Parathyroid adenoma (tissue), 2 donors: ENCODE measurements at regions not wholly inside any gene's neighbourhood (a gene's known extent, or its start where the extent isn't known, plus 50 kb on each side); places are given as distances from the start of the nearest gene placed in this dataset.
"Not testable (repeated sequence)": the region's sequence is repeated elsewhere in the genome, so short reads cannot be mapped to it uniquely, and the experiment has no call there.

Source experiments
- H2AFZ ChIP-seq: fragments of 300-600 bp; sonication (generic); one replicate; pipeline ENCODE4 v1.7.0; 2017; ENCODE audit warnings: antibody characterized with exemption, mild to moderate bottlenecking
- H3K27ac ChIP-seq: fragments of 300-600 bp; sonication (generic); one replicate; pipeline ENCODE4 v1.7.0; 2017
- H3K27me3 ChIP-seq: fragments of 300-600 bp; sonication (generic); one replicate; pipeline ENCODE4 v1.7.0; 2017; ENCODE audit warnings: low read length; ENCODE audit not compliant: control insufficient read depth, insufficient read depth
- H3K36me3 ChIP-seq: fragments of 300-600 bp; sonication (generic); one replicate; pipeline ENCODE4 v1.7.0; 2017; ENCODE audit warnings: low read length; ENCODE audit not compliant: control insufficient read depth, insufficient read depth
- H3K4me1 ChIP-seq: fragments of 300-600 bp; sonication (generic); one replicate; pipeline ENCODE4 v1.7.0; 2017; ENCODE audit warnings: control low read depth
- H3K4me2 ChIP-seq: fragments of 300-600 bp; sonication (generic); one replicate; pipeline ENCODE4 v1.7.0; 2017; ENCODE audit warnings: low read length
- H3K4me3 ChIP-seq: fragments of 300-600 bp; sonication (generic); one replicate; pipeline ENCODE4 v1.7.0; 2017; ENCODE audit warnings: low read depth, low read length
- H3K79me2 ChIP-seq: fragments of 300-600 bp; sonication (generic); one replicate; pipeline ENCODE4 v1.7.0; 2017; ENCODE audit warnings: control low read depth
- H3K9ac ChIP-seq: fragments of 300-600 bp; sonication (generic); one replicate; pipeline ENCODE4 v1.7.0; 2017; ENCODE audit warnings: mild to moderate bottlenecking
- H3K9me3 ChIP-seq: fragments of 300-600 bp; sonication (generic); one replicate; pipeline ENCODE4 v1.7.0; 2017; ENCODE audit warnings: low read length; ENCODE audit not compliant: control insufficient read depth
- TF ChIP-seq, protein P1 (sequence below): fragments of 300-600 bp; sonication (generic); IDR thresholded peaks from one replicate; pipeline ENCODE4 v1.7.0; 2017; ENCODE audit warnings: antibody characterized with exemption, mild to moderate bottlenecking
- donor health status: primary hyperparathyroidism.

DNA sequence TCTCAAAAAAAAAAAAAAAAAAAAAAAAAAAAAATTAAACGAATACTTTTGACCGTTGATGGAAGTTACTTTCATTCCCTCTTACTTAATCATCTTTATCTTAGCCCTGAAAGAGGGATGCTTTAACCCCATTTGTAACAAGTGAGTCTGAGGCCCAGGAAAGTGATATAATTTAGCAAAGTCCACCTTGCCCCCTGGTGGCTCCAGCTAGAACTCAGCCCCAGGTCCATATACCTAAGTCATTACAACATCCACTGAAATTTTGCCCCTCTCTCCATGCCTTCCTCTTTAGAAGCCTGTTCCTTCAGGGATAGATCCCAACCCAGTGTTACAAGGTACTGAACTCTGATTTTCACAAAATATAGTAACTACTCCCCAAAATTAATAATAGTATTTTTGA, 116.3 kb upstream of the KRTAP5-11 start:
- not testable (repeated sequence) for H3K4me3 ChIP-seq, H3K27me3 ChIP-seq, H3K9me3 ChIP-seq, H3K9ac ChIP-seq, H2AFZ ChIP-seq, H3K27ac ChIP-seq, H3K36me3 ChIP-seq, H3K4me1 ChIP-seq, H3K4me2 ChIP-seq, H3K79me2 ChIP-seq
- TF ChIP-seq, protein P1, sequence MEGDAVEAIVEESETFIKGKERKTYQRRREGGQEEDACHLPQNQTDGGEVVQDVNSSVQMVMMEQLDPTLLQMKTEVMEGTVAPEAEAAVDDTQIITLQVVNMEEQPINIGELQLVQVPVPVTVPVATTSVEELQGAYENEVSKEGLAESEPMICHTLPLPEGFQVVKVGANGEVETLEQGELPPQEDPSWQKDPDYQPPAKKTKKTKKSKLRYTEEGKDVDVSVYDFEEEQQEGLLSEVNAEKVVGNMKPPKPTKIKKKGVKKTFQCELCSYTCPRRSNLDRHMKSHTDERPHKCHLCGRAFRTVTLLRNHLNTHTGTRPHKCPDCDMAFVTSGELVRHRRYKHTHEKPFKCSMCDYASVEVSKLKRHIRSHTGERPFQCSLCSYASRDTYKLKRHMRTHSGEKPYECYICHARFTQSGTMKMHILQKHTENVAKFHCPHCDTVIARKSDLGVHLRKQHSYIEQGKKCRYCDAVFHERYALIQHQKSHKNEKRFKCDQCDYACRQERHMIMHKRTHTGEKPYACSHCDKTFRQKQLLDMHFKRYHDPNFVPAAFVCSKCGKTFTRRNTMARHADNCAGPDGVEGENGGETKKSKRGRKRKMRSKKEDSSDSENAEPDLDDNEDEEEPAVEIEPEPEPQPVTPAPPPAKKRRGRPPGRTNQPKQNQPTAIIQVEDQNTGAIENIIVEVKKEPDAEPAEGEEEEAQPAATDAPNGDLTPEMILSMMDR, result peak; percentile 16

DNA sequence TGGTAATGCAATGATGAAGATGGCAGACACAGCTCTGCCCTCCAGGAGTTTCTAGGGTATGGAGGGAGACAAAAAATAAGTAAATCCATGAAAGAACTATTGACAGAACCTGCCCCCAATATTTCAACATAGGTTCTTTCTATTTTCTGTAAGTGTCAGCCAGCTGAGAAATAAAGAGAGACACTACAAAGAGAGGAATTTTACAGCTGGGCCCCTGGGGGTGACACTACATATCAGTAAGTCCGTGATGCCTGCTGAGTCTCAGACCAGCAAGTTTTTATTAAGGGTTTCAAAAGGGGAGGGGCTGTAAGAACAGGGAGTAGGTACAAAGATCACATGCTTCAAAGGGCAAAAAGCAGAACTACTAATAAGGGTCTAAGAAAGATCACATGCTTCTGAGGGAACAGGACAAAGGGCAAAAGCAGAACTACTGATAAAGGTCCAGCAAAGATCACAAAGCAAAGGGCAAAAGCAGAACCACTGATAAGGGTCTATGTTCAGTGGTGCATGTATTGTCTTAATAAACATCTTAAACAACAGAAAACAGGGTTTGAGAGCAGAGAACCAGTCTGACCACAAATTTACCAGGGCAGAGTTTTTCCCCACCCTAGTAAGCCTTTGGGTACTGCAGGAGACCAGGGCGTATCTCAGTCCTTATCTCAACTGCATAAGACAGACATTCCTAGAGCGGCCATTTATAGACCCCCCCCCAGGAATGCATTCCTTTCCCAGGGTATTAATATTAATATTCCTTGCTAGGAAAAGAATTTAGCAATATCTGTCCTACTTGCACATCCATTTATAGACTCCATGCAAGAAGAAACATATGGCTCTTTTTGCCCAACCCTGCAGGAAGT, 119.0 kb upstream of the KRTAP5-11 start:
- H3K4me2 ChIP-seq, H3K79me2 ChIP-seq, H3K27me3 ChIP-seq, H3K9ac ChIP-seq, H3K36me3 ChIP-seq, H3K9me3 ChIP-seq, H2AFZ ChIP-seq, H3K4me1 ChIP-seq, H3K4me3 ChIP-seq, H3K27ac ChIP-seq: not testable (repeated sequence)

DNA sequence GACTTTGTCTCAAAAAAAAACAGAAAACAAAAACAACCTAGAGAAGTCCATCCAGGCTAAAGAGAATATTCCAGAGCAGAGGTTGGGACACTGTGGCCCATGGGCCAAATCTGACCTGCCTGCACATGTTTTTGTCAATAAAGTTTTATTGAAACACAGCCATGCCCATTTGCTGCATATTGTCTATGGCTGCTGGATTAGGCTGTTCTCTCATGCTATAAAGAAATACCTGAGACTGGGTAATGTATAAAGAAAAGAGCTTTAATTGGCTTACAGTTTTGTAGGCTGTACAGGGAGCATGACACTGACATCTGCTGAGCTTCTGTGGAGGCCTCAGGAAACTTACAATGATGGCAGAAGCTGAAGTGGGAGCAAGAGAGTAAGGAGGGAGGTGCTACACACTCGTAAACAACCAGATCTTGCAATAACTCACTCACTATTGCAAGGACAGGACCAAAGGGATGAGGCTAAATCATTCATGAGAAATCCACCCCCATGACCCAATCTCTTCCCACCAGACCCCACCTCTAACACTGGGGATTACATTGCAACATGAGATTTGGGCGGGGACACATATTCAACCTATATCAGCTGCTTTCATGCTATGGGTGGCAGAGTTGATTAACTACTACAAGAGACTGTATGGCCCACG, 122.5 kb upstream of the KRTAP5-11 start:
- H3K27ac ChIP-seq, H3K9me3 ChIP-seq, H3K9ac ChIP-seq, H2AFZ ChIP-seq, H3K79me2 ChIP-seq, H3K4me2 ChIP-seq, H3K4me3 ChIP-seq, H3K36me3 ChIP-seq, H3K27me3 ChIP-seq: not testable (repeated sequence)
- peaks cover 12% of the 10 kb centered on the region for H3K4me1 ChIP-seq

DNA sequence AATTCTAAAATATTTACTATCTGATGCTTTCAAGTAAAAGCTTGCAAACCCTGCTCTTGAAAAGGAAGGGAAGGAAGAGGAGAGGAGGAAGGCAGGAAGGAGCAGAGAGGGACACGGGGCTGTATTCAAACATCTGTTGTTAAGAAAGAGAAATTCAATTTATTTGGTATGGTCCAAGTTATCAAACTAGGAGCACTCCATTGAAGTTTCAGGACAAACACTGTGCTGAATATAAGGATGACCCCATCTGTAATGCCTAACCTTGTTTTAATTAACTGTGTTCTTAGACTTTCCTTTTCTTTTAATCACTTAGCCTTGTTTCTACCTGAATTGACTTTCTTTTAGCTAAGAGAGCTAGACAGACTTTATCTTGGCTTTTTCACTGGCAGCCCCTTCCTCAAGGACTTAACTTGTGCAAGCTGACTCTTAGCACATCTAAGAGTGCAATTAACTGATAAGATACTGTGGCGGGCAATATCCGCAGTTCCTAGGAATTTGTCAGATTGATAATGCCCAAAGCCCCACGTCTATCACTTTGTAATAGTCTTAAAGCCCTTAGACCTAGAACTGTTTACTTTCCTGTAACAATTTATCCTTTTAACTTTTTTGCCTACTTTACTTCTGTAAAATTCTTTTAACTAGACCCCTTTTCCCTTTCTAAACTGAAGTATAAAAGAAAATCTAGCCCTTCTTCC, 123.2 kb upstream of the KRTAP5-11 start:
- H3K36me3 ChIP-seq, H3K9me3 ChIP-seq, H3K27ac ChIP-seq, H2AFZ ChIP-seq, H3K4me2 ChIP-seq, H3K79me2 ChIP-seq, H3K4me3 ChIP-seq, H3K27me3 ChIP-seq, H3K9ac ChIP-seq: not testable (repeated sequence)
- peaks cover 15% of the 10 kb centered on the region for H3K4me1 ChIP-seq

DNA sequence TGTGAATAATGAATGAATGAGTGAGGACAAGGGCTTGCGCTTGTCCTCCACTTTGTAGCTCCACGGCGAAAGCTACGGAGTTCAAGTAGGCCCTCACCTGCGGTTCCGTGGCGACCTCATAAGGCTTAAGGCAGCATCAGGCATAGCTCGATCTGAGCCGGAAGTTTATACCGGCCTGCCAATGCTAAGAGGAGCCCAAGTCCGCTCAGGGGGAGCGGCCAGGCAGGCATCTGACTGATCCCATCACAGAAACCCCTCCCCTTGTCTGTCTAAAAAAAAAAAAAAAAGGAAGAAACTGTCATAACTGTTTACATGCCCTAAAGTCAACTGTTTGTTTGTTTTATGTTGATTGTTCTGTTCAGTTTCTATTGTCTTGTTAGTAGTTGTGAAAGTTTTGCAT, 124.4 kb upstream of the KRTAP5-11 start:
- H2AFZ ChIP-seq, H3K9me3 ChIP-seq, H3K4me2 ChIP-seq, H3K79me2 ChIP-seq, H3K9ac ChIP-seq, H3K27me3 ChIP-seq, H3K4me3 ChIP-seq, H3K36me3 ChIP-seq: not testable (repeated sequence)
- Histone ChIP-seq H3K4me1 (peaks cover 22% of the 10 kb centered on the region), H3K27ac (peak overlapping the region; percentile 94)

DNA sequence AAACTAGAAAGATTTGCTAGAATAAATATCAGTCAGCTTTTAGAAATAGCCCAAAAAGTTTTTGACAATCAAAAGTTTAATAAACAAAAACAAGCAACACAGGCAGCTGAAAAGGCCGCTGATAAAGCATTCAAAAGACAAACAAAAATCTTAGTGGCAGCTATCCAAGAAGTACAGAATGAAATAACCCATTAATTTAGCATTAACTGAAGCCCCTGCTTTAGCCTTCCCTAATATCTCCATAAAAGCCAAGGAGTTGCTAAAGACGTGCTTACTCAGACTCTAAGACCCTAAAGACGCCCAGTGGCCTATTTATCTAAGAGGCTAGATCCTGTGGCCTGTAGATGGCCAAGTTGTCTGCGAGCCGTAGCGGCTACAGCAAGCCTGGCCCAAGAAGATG, 123.5 kb upstream of the DEFB108B start:
- H3K79me2 ChIP-seq, H3K4me2 ChIP-seq, H3K36me3 ChIP-seq, H3K4me3 ChIP-seq, H3K9me3 ChIP-seq, H3K27me3 ChIP-seq, H3K9ac ChIP-seq: not testable (repeated sequence)
- peaks cover 26% of the 10 kb centered on the region for H3K4me1 ChIP-seq
- peak overlapping the region; percentile 69 for H2AFZ ChIP-seq
- peak overlapping the region; percentile 94 for H3K27ac ChIP-seq

DNA sequence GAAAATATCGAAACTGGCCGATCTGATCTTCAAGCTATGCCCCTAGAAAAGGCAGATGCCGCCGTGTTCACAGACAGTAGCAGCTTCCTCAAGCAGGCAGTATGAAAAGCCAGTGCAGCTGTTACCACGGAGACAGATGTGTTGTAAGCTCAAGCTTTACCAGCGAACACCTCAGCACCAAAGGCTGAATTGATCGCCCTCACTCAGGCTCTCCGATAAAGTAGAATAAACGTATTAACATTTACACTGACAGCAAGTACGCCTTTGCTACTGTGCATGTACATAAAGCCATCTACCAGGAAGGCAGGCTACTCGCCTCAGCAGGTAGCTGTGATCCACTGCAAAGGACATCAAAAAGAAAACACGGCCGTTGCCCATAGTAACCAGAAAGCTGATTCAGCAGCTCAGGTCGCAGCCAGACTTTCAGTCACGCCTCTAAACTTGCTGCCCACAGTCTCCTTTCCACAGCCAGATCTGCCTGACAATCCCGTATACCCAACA, 122.8 kb upstream of the DEFB108B start:
- H3K27me3 ChIP-seq, H3K4me2 ChIP-seq, H3K9me3 ChIP-seq, H3K9ac ChIP-seq, H3K36me3 ChIP-seq, H3K79me2 ChIP-seq, H3K4me3 ChIP-seq: not testable (repeated sequence)
- Histone ChIP-seq H2AFZ (peak overlapping the region; percentile 69), H3K4me1 (peaks cover 26% of the 10 kb centered on the region), H3K27ac (peak overlapping the region; percentile 94)

DNA sequence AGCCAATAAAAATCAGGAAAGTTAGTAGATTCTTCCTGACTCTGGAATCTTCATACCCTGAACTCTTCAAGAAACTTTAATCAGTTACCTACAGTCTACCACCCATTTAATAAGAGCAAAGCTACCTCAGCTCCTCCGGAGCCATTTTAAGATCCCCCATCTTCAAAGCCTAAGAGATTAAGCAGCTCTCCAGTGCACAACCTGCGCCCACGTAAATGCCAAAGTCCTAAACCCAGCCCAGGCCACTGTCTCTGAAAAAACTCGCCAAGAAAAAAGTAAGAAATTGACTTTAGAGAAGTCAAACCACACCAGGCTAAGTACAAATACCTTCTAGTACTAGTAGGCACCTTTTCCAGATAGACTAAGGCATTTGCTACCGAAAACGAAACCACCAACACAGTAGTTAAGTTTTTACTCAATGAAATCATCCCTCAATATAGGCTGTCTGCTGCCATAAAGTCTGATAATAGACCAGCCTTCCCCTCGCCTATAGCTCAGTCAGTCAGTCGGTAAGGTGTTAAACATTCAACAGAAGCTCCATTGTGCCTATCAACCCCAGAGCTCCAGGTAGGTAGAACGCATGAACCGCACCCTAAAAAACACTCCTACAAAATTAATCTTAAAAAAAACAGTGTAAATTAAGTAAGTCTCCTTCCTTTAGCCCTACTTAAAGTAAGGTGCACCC, 122.2 kb upstream of the DEFB108B start:
- not testable (repeated sequence) for H3K4me3 ChIP-seq, H3K36me3 ChIP-seq, H3K4me2 ChIP-seq, H3K27me3 ChIP-seq, H3K79me2 ChIP-seq, H3K9me3 ChIP-seq, H3K9ac ChIP-seq, H2AFZ ChIP-seq
- Histone ChIP-seq H3K4me1 (peaks cover 26% of the 10 kb centered on the region), H3K27ac (peak overlapping the region; percentile 94)

DNA sequence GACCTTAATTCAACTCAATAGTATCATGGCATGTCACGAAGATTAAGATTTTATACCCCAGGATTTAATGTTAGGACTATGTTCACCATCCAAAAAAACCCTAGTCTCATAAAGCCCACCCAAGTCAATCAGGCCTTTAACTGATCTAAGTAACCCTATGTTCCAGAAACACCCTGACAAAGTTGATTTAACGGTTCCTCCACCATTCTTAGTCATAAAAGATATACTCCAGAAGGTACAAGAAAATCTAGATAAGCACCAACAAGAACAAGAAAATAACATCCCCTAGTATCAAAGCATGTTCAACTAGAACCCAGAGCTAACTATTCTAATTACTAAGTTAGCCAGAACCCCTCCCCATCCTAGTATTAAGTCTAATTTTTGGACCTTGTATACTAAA, 120.7 kb upstream of the DEFB108B start:
- H3K27ac ChIP-seq, result peak overlapping the region; percentile 94
- H3K9ac ChIP-seq, H3K9me3 ChIP-seq: not testable (repeated sequence)

More for the DNA sequence above, 120.7 kb upstream of the DEFB108B start:
- H3K36me3 ChIP-seq, H2AFZ ChIP-seq, H3K4me2 ChIP-seq, H3K4me3 ChIP-seq, H3K79me2 ChIP-seq, H3K27me3 ChIP-seq: not testable (repeated sequence)
- H3K4me1 ChIP-seq, result peaks cover 26% of the 10 kb centered on the region
